ENCODE measurements at regions not wholly inside any gene's neighbourhood (a gene's known extent, or its start where the extent isn't known, plus 50 kb on each side); places are given as distances from the start of the nearest gene placed in this dataset.

- H3K9me3 ChIP-seq = peaks cover 5% of the 10 kb centered on the region
- DNase-seq = no peak
- no peak for ATAC-seq
- intact Hi-C loops (cut with DNase I, micrococcal nuclease) = no loop called here
- H3K36me3 ChIP-seq (ENCODE audit: low read depth) = no peaks in the 10 kb centered on the region
- no peak overlapping the region for H3K4me3 ChIP-seq
- no peaks in the 10 kb centered on the region for H3K4me1 ChIP-seq (ENCODE audit: low read depth)
- TF ChIP-seq CTCF (IDR thresholded peaks at IDR 0.05) = no peak
These were observed 102.3 kb downstream of the ADCYAP1 start for GRCh38 chr18:1006965-1007364.

GRCh38 chr18:1011349-1011748 lies 106.7 kb downstream of the ADCYAP1 start:
- ATAC-seq = no peak
- H3K4me3 ChIP-seq = no peak overlapping the region
- no peaks in the 10 kb centered on the region for H3K4me1 ChIP-seq (ENCODE audit: low read depth)
- intact Hi-C loops (cut with DNase I, micrococcal nuclease) = no loop called here
- H3K9me3 ChIP-seq = no peaks in the 10 kb centered on the region
- DNase-seq = no peak
- no peaks in the 10 kb centered on the region for H3K36me3 ChIP-seq (ENCODE audit: low read depth)
- no peak for TF ChIP-seq CTCF (IDR thresholded peaks at IDR 0.05)

DNA sequence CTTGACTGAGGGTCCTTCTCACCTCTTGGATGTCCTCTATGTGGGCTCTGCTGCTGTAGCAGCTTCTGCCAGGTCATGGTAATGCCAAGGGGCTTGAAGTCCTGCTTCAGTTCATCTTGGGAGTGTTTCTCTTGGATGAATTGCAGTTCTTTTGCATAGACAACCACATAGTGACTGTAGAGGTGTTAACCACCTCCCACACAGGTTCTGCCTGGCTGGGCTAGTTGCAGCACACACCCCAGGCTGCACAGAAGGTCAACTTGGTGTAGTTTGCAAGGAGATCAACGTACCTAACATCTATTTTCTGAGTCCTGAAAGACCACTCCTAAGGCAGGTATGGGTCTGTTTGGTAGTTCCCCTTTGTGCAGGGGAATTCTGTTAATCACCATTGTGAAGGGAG lies 108.1 kb downstream of the ADCYAP1 start:
- intact Hi-C loops (cut with DNase I, micrococcal nuclease) = no loop called here
- no peaks in the 10 kb centered on the region for H3K36me3 ChIP-seq (ENCODE audit: low read depth)
- no peak for TF ChIP-seq CTCF (IDR thresholded peaks at IDR 0.05)
- no peak for DNase-seq
- no peak overlapping the region for H3K4me3 ChIP-seq
- no peaks in the 10 kb centered on the region for H3K4me1 ChIP-seq (ENCODE audit: low read depth)
- no peaks in the 10 kb centered on the region for H3K9me3 ChIP-seq
- no peak for ATAC-seq

- Histone ChIP-seq H3K9me3 (no peaks in the 10 kb centered on the region), H3K4me1 (ENCODE audit: low read depth) (no peaks in the 10 kb centered on the region), H3K4me3 (no peak overlapping the region), H3K36me3 (ENCODE audit: low read depth) (no peaks in the 10 kb centered on the region)
- intact Hi-C loops (cut with DNase I, micrococcal nuclease) = no loop called here
- ATAC-seq (no peak), DNase-seq (no peak)
- no peak for TF ChIP-seq CTCF (IDR thresholded peaks at IDR 0.05)
These were observed 109.3 kb downstream of the ADCYAP1 start for GRCh38 chr18:1013951-1014350.

DNA sequence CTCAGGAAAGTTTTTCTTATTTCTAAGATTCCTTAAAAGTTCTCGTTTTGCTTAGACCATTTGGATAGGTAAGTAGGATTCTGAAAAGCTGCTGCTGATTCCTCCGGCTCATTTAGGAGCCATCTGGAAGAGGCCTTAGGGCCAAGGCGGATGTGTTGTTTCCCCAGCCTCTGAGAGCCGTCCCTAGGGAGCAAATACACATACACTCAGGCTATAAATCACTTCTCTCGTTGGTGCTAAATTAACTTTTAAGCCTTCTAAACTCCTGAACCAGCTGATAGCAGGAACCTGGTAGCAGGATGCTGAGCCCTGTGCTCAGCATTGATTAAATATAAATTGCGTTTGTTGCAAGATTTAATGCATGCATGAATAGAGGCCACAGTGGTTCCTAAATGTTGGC lies 109.8 kb downstream of the ADCYAP1 start:
- Histone ChIP-seq H3K4me1 (ENCODE audit: low read depth) (no peaks in the 10 kb centered on the region), H3K36me3 (ENCODE audit: low read depth) (no peaks in the 10 kb centered on the region), H3K4me3 (no peak overlapping the region), H3K9me3 (no peaks in the 10 kb centered on the region)
- ATAC-seq = no peak
- DNase-seq = no peak
- intact Hi-C loops (cut with DNase I, micrococcal nuclease) = no loop called here
- TF ChIP-seq CTCF (IDR thresholded peaks at IDR 0.05) = no peak

GRCh38 chr18:1014951-1015624 lies 110.4 kb downstream of the ADCYAP1 start:
- ATAC-seq (no peak), DNase-seq (no peak)
- intact Hi-C loops (cut with DNase I, micrococcal nuclease) = no loop called here
- H3K9me3 ChIP-seq = no peaks in the 10 kb centered on the region
- H3K4me3 ChIP-seq = no peak overlapping the region
- no peaks in the 10 kb centered on the region for H3K4me1 ChIP-seq (ENCODE audit: low read depth)
- H3K36me3 ChIP-seq (ENCODE audit: low read depth) = no peaks in the 10 kb centered on the region
- no peak for TF ChIP-seq CTCF (IDR thresholded peaks at IDR 0.05)

Data from mucosa of descending colon (tissue), 3 donors.